Common myeloid progenitor, CD34-positive (primary cell): ENCODE measurements at regions not wholly inside any gene's neighbourhood (a gene's known extent, or its start where the extent isn't known, plus 50 kb on each side); places are given as distances from the start of the nearest gene placed in this dataset.

Source experiments
- CTCF ChIA-PET: fragments of 350-600 bp; sonication (Branson Sonifier 250); formaldehyde crosslinking; loops from one replicate; lab custom pipeline; 2021; ENCODE audit warnings: antibody characterized with exemption; lab: Charles Lee
- POLR2A ChIA-PET: fragments of 350-600 bp; sonication (Branson Sonifier 250); formaldehyde crosslinking; loops from one replicate; lab custom pipeline; 2021; ENCODE audit warnings: antibody characterized with exemption; lab: Charles Lee
- DNase-seq, 3 donors: peaks; one replicate each; pipeline versions ENCODE4 v3.0.0 to v3.0.0-alpha.2; 2013
- H3K27ac ChIP-seq, 2 experiments: 1 replicate in 1 of 2; 2 replicates in 1 of 2; pipeline ENCODE4 v1.7.0; 2013; ENCODE audit warnings: inconsistent platforms in 2 of 2, low read length in 2 of 2, mild to moderate bottlenecking in 2 of 2, low read depth in 1 of 2, moderate library complexity in 1 of 2; ENCODE audit not compliant: severe bottlenecking in 2 of 2, insufficient read depth in 1 of 2, poor library complexity in 1 of 2
- H3K27me3 ChIP-seq, 5 experiments: replicated peaks in 2 of 5; 1 replicate in 3 of 5; 2 replicates in 2 of 5; pipeline versions ENCODE4 v1.6.1 to v1.7.0; 2013; ENCODE audit warnings: low read length in 4 of 5, mild to moderate bottlenecking in 2 of 5, moderate library complexity in 2 of 5, inconsistent platforms in 1 of 5; ENCODE audit not compliant: insufficient read depth in 5 of 5, control insufficient read depth in 4 of 5
- H3K36me3 ChIP-seq, 4 experiments: 1 replicate in 2 of 4; 2 replicates in 2 of 4; pipeline versions ENCODE4 v1.6.1 to v1.7.0; 2013; ENCODE audit warnings: low read length in 3 of 4, control low read depth in 1 of 4, mild to moderate bottlenecking in 1 of 4; ENCODE audit not compliant: control insufficient read depth in 4 of 4, insufficient read depth in 4 of 4
- H3K4me1 ChIP-seq, 4 experiments: 1 replicate in 3 of 4; 2 replicates in 1 of 4; pipeline versions ENCODE4 v1.6.1 to v1.7.1; 2013; ENCODE audit warnings: low read length in 3 of 4, mild to moderate bottlenecking in 3 of 4, control low read depth in 1 of 4, inconsistent platforms in 1 of 4, moderate library complexity in 1 of 4; ENCODE audit not compliant: control insufficient read depth in 4 of 4, insufficient read depth in 4 of 4; ENCODE audit errors: control extremely low read depth in 1 of 4
- H3K4me3 ChIP-seq, 7 experiments: 1 replicate in 4 of 7; 2 replicates in 3 of 7; pipeline versions ENCODE4 v1.5.1 to v1.7.0; 2013; ENCODE audit warnings: mild to moderate bottlenecking in 7 of 7, low read length in 6 of 7, moderate library complexity in 6 of 7, inconsistent platforms in 2 of 7, low read depth in 2 of 7, control low read depth in 1 of 7; ENCODE audit not compliant: insufficient read depth in 4 of 7, control insufficient read depth in 1 of 7; ENCODE audit errors: extremely low read depth in 1 of 7
- H3K9me3 ChIP-seq, 5 experiments: 1 replicate in 4 of 5; 2 replicates in 1 of 5; pipeline versions ENCODE4 v1.6.1 to v1.7.1; 2013; ENCODE audit warnings: low read length in 4 of 5, mild to moderate bottlenecking in 2 of 5, inconsistent platforms in 1 of 5, low read depth in 1 of 5, moderate library complexity in 1 of 5; ENCODE audit not compliant: control insufficient read depth in 4 of 5, insufficient read depth in 2 of 5; ENCODE audit errors: control extremely low read depth in 1 of 5
- WGBS: methylation state at CpG from one replicate; pipeline ENCODE4 v1.1.5; 2013; ENCODE audit not compliant: insufficient coverage; 5-methylcytosine and 5-hydroxymethylcytosine counted together

- 96% methylated on average over 20 of the region's 26 CpGs for WGBS
- no peak overlapping the region for H3K27ac ChIP-seq
- no peak overlapping the region for H3K4me3 ChIP-seq
- no peak for DNase-seq
- ChIA-PET CTCF (interaction anchor here (1.4 kb wide), 1 partner anchor 33 kb away, joined by 4 read pairs; no protein-coding TSS in a partner anchor), POLR2A (no interaction called here)
- no peaks in the 10 kb centered on the region for H3K27me3 ChIP-seq
- peaks cover 0 to 22% (median 7%) of the 10 kb centered on the region in 4 experiments for H3K4me1 ChIP-seq
- H3K9me3 ChIP-seq = no peaks in the 10 kb centered on the region
- peaks cover 0 to 69% (median 38%) of the 10 kb centered on the region in 4 experiments for H3K36me3 ChIP-seq
Observed at GRCh38 chr12:124486346-124486963, 81.0 kb downstream of the NCOR2 start.

- Histone ChIP-seq H3K9me3 (no peaks in the 10 kb centered on the region), H3K36me3 (peaks cover 0 to 61% (median 38%) of the 10 kb centered on the region in 4 experiments), H3K4me3 (no peak overlapping the region), H3K4me1 (peaks cover 0 to 26% (median 8%) of the 10 kb centered on the region in 4 experiments), H3K27ac (no peak overlapping the region), H3K27me3 (no peaks in the 10 kb centered on the region)
- ChIA-PET POLR2A (no interaction called here), CTCF (no interaction called here)
- over 99% methylated on average over 18 of the region's 18 CpGs for WGBS
- DNase-seq = no peak
Observed at GRCh38 chr12:124485371-124485770, 82.0 kb downstream of the NCOR2 start.

- Histone ChIP-seq H3K4me1 (peaks cover 0 to 29% (median 8%) of the 10 kb centered on the region in 4 experiments), H3K27me3 (no peaks in the 10 kb centered on the region), H3K36me3 (peaks cover 0 to 58% (median 39%) of the 10 kb centered on the region in 4 experiments), H3K4me3 (no peak overlapping the region), H3K9me3 (no peaks in the 10 kb centered on the region), H3K27ac (peak overlapping the region in 1 of 2 experiments; percentile 43)
- ChIA-PET CTCF (interaction anchor here (1.2 kb wide), 1 partner anchor 12 kb away, joined by 3 read pairs; no protein-coding TSS in a partner anchor), POLR2A (no interaction called here)
- WGBS = 74% methylated on average over 8 of the region's 10 CpGs
- peak in 2 of 3 donors; percentile 63 to 82 for DNase-seq
Observed at GRCh38 chr12:124484526-124484953, 82.9 kb downstream of the NCOR2 start.

- H3K36me3 ChIP-seq = peaks cover 0 to 59% (median 41%) of the 10 kb centered on the region in 4 experiments
- H3K4me1 ChIP-seq = peaks cover 0 to 29% (median 8%) of the 10 kb centered on the region in 4 experiments
- DNase-seq = no peak
- 97% methylated on average over 9 of the region's 12 CpGs for WGBS
- no peak overlapping the region for H3K27ac ChIP-seq
- H3K4me3 ChIP-seq = no peak overlapping the region
- H3K27me3 ChIP-seq = no peaks in the 10 kb centered on the region
- ChIA-PET POLR2A (interaction anchor here (0.6 kb wide), 1 partner anchor 33 kb away, joined by 3 read pairs; no protein-coding TSS in a partner anchor), CTCF (interaction anchor here (1.1 to 1.4 kb wide), 3 partner anchors 10 to 18 kb away, joined by 3 to 4 read pairs (median 3); no protein-coding TSS in a partner anchor)
- H3K9me3 ChIP-seq = no peaks in the 10 kb centered on the region
Observed at GRCh38 chr12:124484067-124484466, 83.3 kb downstream of the NCOR2 start.

GRCh38 chr12:124482901-124483799 lies 84.3 kb downstream of the NCOR2 start:
- CTCF ChIA-PET = interaction anchor here (1.1 to 1.4 kb wide), 3 partner anchors 9 to 17 kb away, joined by 3 to 4 read pairs (median 3); no protein-coding TSS in a partner anchor
- H3K9me3 ChIP-seq = no peaks in the 10 kb centered on the region
- POLR2A ChIA-PET = interaction anchor here (0.6 kb wide), 1 partner anchor 32 kb away, joined by 3 read pairs; no protein-coding TSS in a partner anchor
- no peaks in the 10 kb centered on the region for H3K27me3 ChIP-seq
- no peak overlapping the region for H3K27ac ChIP-seq
- H3K36me3 ChIP-seq = peaks cover 0 to 59% (median 43%) of the 10 kb centered on the region in 4 experiments
- peaks cover 0 to 23% (median 8%) of the 10 kb centered on the region in 4 experiments for H3K4me1 ChIP-seq
- WGBS = 91% methylated on average over 22 of the region's 27 CpGs
- no peak overlapping the region for H3K4me3 ChIP-seq
- DNase-seq = no peak

- Histone ChIP-seq H3K4me1 (peaks cover 0 to 20% (median 9%) of the 10 kb centered on the region in 4 experiments), H3K4me3 (no peak overlapping the region), H3K9me3 (no peaks in the 10 kb centered on the region), H3K36me3 (peaks cover 0 to 63% (median 45%) of the 10 kb centered on the region in 4 experiments), H3K27ac (no peak overlapping the region), H3K27me3 (no peaks in the 10 kb centered on the region)
- no peak for DNase-seq
- CTCF ChIA-PET = interaction anchor here (1.3 to 1.4 kb wide), 2 partner anchors 8 to 11 kb away, joined by 3 read pairs; no protein-coding TSS in a partner anchor
- 82% methylated on average over 4 of the region's 6 CpGs for WGBS
- POLR2A ChIA-PET = no interaction called here
Observed at GRCh38 chr12:124482567-124482893, 84.9 kb downstream of the NCOR2 start.
